ENCODE measurements at regions not wholly inside any gene's neighbourhood (a gene's known extent, or its start where the extent isn't known, plus 50 kb on each side); places are given as distances from the start of the nearest gene placed in this dataset.

- TF ChIP-seq EZH2phosphoT487 (IDR thresholded peaks at IDR 0.05; ENCODE audit: low read depth) (no peak), CTCF (IDR thresholded peaks at IDR 0.05; ENCODE audit: low read depth, low read length) (no peak)
Measured at GRCh38 chr5:39476843-39477220, 52.1 kb upstream of the DAB2 start.

Data from OCI-LY3 (cell line).